Liver (tissue), 8 donors: ENCODE measurements at regions not wholly inside any gene's neighbourhood (a gene's known extent, or its start where the extent isn't known, plus 50 kb on each side); places are given as distances from the start of the nearest gene placed in this dataset.

Experiments
- DNase-seq: peaks from one replicate; pipeline ENCODE4 v3.0.0-alpha.2; 2017; ENCODE audit warnings: low spot score
- H3K27ac ChIP-seq, 2 donors: one replicate each; pipeline ENCODE4 v1.7.0; 2013; ENCODE audit warnings: inconsistent platforms in 2 of 2, low read length in 2 of 2, control low read depth in 1 of 2, low read depth in 1 of 2, mild to moderate bottlenecking in 1 of 2
- H3K27me3 ChIP-seq, 4 donors: one replicate each; pipeline versions ENCODE4 v1.6.1 to v1.7.0; 2013; ENCODE audit warnings: low read length in 3 of 4, inconsistent platforms in 1 of 4, mild to moderate bottlenecking in 1 of 4, moderate library complexity in 1 of 4; ENCODE audit not compliant: control insufficient read depth in 4 of 4, insufficient read depth in 4 of 4
- H3K36me3 ChIP-seq, 4 donors: one replicate each; pipeline versions ENCODE4 v1.6.1 to v1.7.0; 2013; ENCODE audit warnings: low read length in 3 of 4, mild to moderate bottlenecking in 3 of 4, low read depth in 1 of 4, moderate library complexity in 1 of 4; ENCODE audit not compliant: control insufficient read depth in 4 of 4, insufficient read depth in 3 of 4
- H3K4me1 ChIP-seq, 4 donors: one replicate each; pipeline versions ENCODE4 v1.6.1 to v1.7.0; 2013; ENCODE audit warnings: low read length in 3 of 4, mild to moderate bottlenecking in 3 of 4, moderate library complexity in 1 of 4; ENCODE audit not compliant: control insufficient read depth in 4 of 4, insufficient read depth in 4 of 4
- H3K4me3 ChIP-seq, 3 donors: one replicate each; pipeline versions ENCODE4 v1.6.1 to v1.7.0; 2013; ENCODE audit warnings: low read length in 3 of 3, control low read depth in 1 of 3, low read depth in 1 of 3, mild to moderate bottlenecking in 1 of 3
- H3K9ac ChIP-seq, 2 donors: one replicate each; pipeline ENCODE4 v1.7.0; 2013; ENCODE audit warnings: low read length in 2 of 2, mild to moderate bottlenecking in 2 of 2, moderate library complexity in 2 of 2, control low read depth in 1 of 2, low read depth in 1 of 2
- H3K9me3 ChIP-seq, 4 donors: one replicate each; pipeline versions ENCODE4 v1.6.1 to v1.7.0; 2013; ENCODE audit warnings: low read length in 3 of 4; ENCODE audit not compliant: control insufficient read depth in 4 of 4
- ATF3 ChIP-seq: IDR thresholded peaks from 2 replicates; pipeline ENCODE4 v1.6.1; 2016; ENCODE audit warnings: antibody characterized with exemption
- CTCF ChIP-seq: fragments of 150-350 bp; IDR thresholded peaks from 2 replicates; pipeline ENCODE4 v1.5.1; 2017; ENCODE audit warnings: improper control_type of control experiment, low read depth, low read length; ENCODE audit not compliant: missing input control
- EGR1 ChIP-seq, 2 donors: IDR thresholded peaks; 2 replicates each; pipeline ENCODE4 v1.6.1; 2016 to 2018; ENCODE audit warnings: antibody characterized with exemption in 2 of 2, low read depth in 2 of 2
- FOXA1 ChIP-seq: IDR thresholded peaks from 2 replicates; pipeline ENCODE4 v1.6.1; 2016; ENCODE audit warnings: antibody characterized with exemption
- FOXA2 ChIP-seq: IDR thresholded peaks from 2 replicates; pipeline ENCODE4 v1.6.1; 2016; ENCODE audit warnings: antibody characterized with exemption
- GABPA ChIP-seq, 2 donors: IDR thresholded peaks in 1 of 2; conservative IDR thresholded peaks in 1 of 2; 2 replicates each; pipeline ENCODE4 v1.6.1; 2016; ENCODE audit warnings: antibody characterized with exemption in 2 of 2, mild to moderate bottlenecking in 1 of 2, moderate library complexity in 1 of 2
- HNF4A ChIP-seq, 2 donors: conservative IDR thresholded peaks; 2 replicates each; pipeline ENCODE4 v1.6.1; 2016; ENCODE audit warnings: antibody characterized with exemption in 2 of 2, mild to moderate bottlenecking in 2 of 2
- HNF4G ChIP-seq: IDR thresholded peaks from 2 replicates; pipeline ENCODE4 v1.6.1; 2016; ENCODE audit warnings: antibody characterized with exemption
- JUND ChIP-seq, 2 donors: IDR thresholded peaks; 2 replicates each; pipeline ENCODE4 v1.6.1; 2016; ENCODE audit warnings: antibody characterized with exemption in 2 of 2
- MAX ChIP-seq: IDR thresholded peaks from 2 replicates; pipeline ENCODE4 v1.6.1; 2016; ENCODE audit warnings: antibody characterized with exemption
- NR2F2 ChIP-seq: IDR thresholded peaks from 2 replicates; pipeline ENCODE4 v1.6.1; 2016; ENCODE audit warnings: antibody characterized with exemption
- RAD21 ChIP-seq, 2 donors: IDR thresholded peaks; 2 replicates each; pipeline ENCODE4 v1.6.1; 2016; ENCODE audit warnings: antibody characterized with exemption in 2 of 2, mild to moderate bottlenecking in 2 of 2
- REST ChIP-seq: IDR thresholded peaks from 2 replicates; pipeline ENCODE4 v1.6.1; 2016; ENCODE audit warnings: antibody characterized with exemption, mild to moderate bottlenecking
- RXRA ChIP-seq, 2 donors: IDR thresholded peaks; 2 replicates each; pipeline ENCODE4 v1.6.1; 2017 to 2018; ENCODE audit warnings: antibody characterized with exemption in 2 of 2, mild to moderate bottlenecking in 1 of 2
- SP1 ChIP-seq: IDR thresholded peaks from 2 replicates; pipeline ENCODE4 v1.6.1; 2018; ENCODE audit warnings: antibody characterized with exemption, mild to moderate bottlenecking
- TAF1 ChIP-seq: conservative IDR thresholded peaks from 2 replicates; pipeline ENCODE4 v1.6.1; 2016; ENCODE audit warnings: antibody characterized with exemption, mild to moderate bottlenecking
- YY1 ChIP-seq: IDR thresholded peaks from 2 replicates; pipeline ENCODE4 v1.6.1; 2016; ENCODE audit warnings: antibody characterized with exemption, mild to moderate bottlenecking
- ZBTB33 ChIP-seq: IDR thresholded peaks from 2 replicates; pipeline ENCODE4 v1.6.1; 2016; ENCODE audit warnings: antibody characterized with exemption
- WGBS: extraction: QIAGEN DNeasy Blood & Tissue Kit; methylation state at CpG from one replicate; pipeline ENCODE4 v1.1.7; 2013; 5-methylcytosine and 5-hydroxymethylcytosine counted together
- donor health status: healthy.
- donor health status: healthy.
- donor health status: healthy.
- donor health status: healthy.
- donor health status: healthy.

- H3K9me3 ChIP-seq: no peaks in the 10 kb centered on the region
- H3K36me3 ChIP-seq: no peaks in the 10 kb centered on the region
- H3K9ac ChIP-seq: no peak overlapping the region
- no peaks in the 10 kb centered on the region for H3K27me3 ChIP-seq
- no peak overlapping the region for H3K27ac ChIP-seq
- H3K4me1 ChIP-seq: no peaks in the 10 kb centered on the region
- 40% methylated on average over 1 of the region's 1 CpG for WGBS
- no peak for DNase-seq
- no peak for TF ChIP-seq SP1
- TF ChIP-seq ZBTB33: no peak
- TF ChIP-seq ATF3: no peak
- no peak for TF ChIP-seq JUND (IDR thresholded peaks at IDR 0.05)
- no peak for TF ChIP-seq TAF1
- TF ChIP-seq HNF4A (conservative IDR thresholded peaks at IDR 0.05): no peak
- no peak for TF ChIP-seq RXRA (IDR thresholded peaks at IDR 0.05)
- no peak for TF ChIP-seq GABPA (IDR thresholded peaks at IDR 0.05 in 1 of 2, conservative IDR thresholded peaks at IDR 0.05 in 1 of 2)
- TF ChIP-seq EGR1 (IDR thresholded peaks at IDR 0.05; ENCODE audit: low read depth in 2 of 2): no peak
- no peak for TF ChIP-seq NR2F2
- TF ChIP-seq RAD21 (IDR thresholded peaks at IDR 0.05): no peak
- TF ChIP-seq REST: no peak
- TF ChIP-seq HNF4G: no peak
- TF ChIP-seq CTCF: no peak
- TF ChIP-seq FOXA1: no peak
- TF ChIP-seq MAX: no peak
- no peak for TF ChIP-seq YY1
- no peak for TF ChIP-seq FOXA2
- no peak overlapping the region for H3K4me3 ChIP-seq
Measured at GRCh38 chr11:42727879-42728278, 583.9 kb upstream of the API5 start.

GRCh38 chr11:42762348-42762747 is 549.4 kb upstream of the API5 start:
- Histone ChIP-seq H3K36me3 (no peaks in the 10 kb centered on the region), H3K27ac (no peak overlapping the region), H3K9ac (no peak overlapping the region), H3K4me3 (no peak overlapping the region), H3K9me3 (no peaks in the 10 kb centered on the region), H3K27me3 (no peaks in the 10 kb centered on the region), H3K4me1 (no peaks in the 10 kb centered on the region)
- WGBS: 49% methylated on average over 1 of the region's 1 CpG
- DNase-seq: no peak
- no peak for TF ChIP-seq NR2F2
- no peak for TF ChIP-seq MAX
- TF ChIP-seq EGR1 (IDR thresholded peaks at IDR 0.05; ENCODE audit: low read depth in 2 of 2): no peak
- no peak for TF ChIP-seq GABPA (IDR thresholded peaks at IDR 0.05 in 1 of 2, conservative IDR thresholded peaks at IDR 0.05 in 1 of 2)
- no peak for TF ChIP-seq RAD21 (IDR thresholded peaks at IDR 0.05)
- no peak for TF ChIP-seq REST
- TF ChIP-seq CTCF: no peak
- TF ChIP-seq SP1: no peak
- TF ChIP-seq HNF4A (conservative IDR thresholded peaks at IDR 0.05): no peak
- no peak for TF ChIP-seq RXRA (IDR thresholded peaks at IDR 0.05)
- TF ChIP-seq ATF3: no peak
